ENCODE measurements at regions not wholly inside any gene's neighbourhood (a gene's known extent, or its start where the extent isn't known, plus 50 kb on each side); places are given as distances from the start of the nearest gene placed in this dataset.
"Not testable (repeated sequence)": the region's sequence is repeated elsewhere in the genome, so short reads cannot be mapped to it uniquely, and the experiment has no call there.

DNA sequence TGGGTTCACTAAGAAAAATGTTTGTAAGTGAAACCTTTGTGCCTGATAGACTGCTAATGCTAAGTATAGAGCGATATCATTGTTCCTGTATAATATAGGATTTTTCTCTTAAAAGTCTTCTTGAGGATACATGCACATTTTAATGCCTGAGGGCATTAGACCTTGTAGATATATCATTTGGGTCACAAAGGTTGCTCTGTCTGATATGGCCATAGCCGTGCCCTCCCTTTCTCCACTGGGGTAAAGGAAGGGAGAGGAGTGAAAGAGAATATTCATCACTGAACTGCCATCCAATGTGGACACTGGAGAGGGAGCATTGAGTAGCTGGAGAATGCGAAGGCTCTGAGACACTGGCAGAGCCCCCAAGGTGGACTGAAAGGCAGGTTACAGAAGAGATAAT, 442.2 kb upstream of the SPTLC3 start:
- no peak overlapping the region for H3K4me3 ChIP-seq (ENCODE audit: low read length)
- no peak for DNase-seq (ENCODE audit: low read depth)
- TF ChIP-seq, protein P1, sequence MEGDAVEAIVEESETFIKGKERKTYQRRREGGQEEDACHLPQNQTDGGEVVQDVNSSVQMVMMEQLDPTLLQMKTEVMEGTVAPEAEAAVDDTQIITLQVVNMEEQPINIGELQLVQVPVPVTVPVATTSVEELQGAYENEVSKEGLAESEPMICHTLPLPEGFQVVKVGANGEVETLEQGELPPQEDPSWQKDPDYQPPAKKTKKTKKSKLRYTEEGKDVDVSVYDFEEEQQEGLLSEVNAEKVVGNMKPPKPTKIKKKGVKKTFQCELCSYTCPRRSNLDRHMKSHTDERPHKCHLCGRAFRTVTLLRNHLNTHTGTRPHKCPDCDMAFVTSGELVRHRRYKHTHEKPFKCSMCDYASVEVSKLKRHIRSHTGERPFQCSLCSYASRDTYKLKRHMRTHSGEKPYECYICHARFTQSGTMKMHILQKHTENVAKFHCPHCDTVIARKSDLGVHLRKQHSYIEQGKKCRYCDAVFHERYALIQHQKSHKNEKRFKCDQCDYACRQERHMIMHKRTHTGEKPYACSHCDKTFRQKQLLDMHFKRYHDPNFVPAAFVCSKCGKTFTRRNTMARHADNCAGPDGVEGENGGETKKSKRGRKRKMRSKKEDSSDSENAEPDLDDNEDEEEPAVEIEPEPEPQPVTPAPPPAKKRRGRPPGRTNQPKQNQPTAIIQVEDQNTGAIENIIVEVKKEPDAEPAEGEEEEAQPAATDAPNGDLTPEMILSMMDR (conservative IDR thresholded peaks at IDR 0.05; ENCODE audit: low read depth, low read length): no peak

DNA sequence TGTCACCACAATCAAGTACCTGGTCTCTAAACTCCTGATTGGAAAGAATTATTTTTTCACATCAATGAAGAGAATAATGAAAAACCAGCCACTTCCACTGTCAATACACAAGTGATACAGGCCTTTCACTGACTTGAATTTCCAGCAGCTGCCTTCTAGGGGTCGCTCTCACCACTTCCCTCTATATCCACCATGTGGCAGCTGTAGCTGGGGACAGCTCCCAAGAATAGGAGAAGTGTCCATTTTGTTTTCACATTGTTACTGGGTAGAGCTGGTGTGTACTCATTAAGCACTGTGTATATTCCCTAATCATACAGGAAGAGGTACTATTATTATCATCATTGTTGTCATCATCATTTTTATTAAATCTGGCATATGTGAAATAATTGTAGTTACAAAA, 438.4 kb upstream of the SPTLC3 start:
- no peak for DNase-seq (ENCODE audit: low read depth)
- TF ChIP-seq, protein P1 (conservative IDR thresholded peaks at IDR 0.05; ENCODE audit: low read depth, low read length): peak; percentile 30
- H3K4me3 ChIP-seq (ENCODE audit: low read length): no peak overlapping the region

DNA sequence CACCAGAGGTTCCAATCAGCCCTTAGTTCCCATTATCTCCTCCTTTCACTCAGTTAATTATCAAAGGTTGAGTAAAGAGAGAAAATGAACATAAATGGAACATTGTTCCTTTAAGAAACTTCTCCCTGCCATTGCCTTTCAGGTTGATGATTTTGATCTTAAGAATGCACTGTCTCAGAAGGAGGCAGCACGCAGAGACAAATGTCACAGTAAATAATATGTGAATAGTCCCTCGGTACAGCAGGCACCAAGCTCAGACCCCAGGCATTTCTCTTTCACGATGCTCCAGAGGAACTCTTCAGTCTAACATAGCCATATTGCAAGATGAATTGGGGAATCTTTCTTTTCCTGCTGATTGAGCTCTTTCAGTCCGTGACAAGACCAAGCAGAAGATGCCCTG, 435.3 kb upstream of the SPTLC3 start:
- no peak for DNase-seq (ENCODE audit: low read depth)
- no peak overlapping the region for H3K4me3 ChIP-seq (ENCODE audit: low read length)
- TF ChIP-seq, protein P1 (conservative IDR thresholded peaks at IDR 0.05; ENCODE audit: low read depth, low read length): no peak

DNA sequence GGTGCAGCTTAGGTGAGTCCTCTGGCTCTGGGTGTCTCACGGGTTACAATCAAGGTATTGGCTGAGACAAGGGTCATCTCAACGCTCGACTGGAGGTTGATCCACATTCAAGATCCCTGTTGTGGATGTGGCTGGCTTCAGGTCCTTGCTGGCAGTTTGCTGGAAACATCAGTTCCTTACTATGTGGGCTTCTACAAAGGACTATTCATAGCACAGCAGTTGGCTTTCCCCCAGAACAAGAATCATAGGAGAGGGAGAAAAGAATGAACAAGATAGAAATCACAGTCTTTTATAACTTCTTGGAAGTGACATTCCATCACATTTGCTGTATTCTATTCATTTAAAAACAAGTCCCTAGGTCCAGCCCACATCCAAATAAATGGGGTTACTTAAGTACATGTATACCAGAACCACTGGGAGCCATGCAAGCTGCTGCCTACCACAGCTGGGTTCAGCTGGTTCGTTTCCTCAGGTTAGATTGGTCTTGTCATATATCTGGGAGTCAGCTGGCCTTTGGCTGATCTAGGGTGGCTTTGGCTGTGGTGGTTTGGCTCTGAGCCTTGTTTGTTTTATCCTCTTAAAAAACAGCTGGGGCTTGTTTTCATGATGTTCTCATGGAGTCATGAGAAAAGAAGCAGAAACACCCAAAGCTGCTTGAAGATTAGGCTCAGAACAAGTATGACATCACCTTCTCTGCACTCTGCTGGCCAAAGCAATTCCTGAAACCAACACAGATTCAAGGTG, 433.2 kb upstream of the SPTLC3 start:
- no peak for DNase-seq (ENCODE audit: low read depth)
- TF ChIP-seq, protein P1 (conservative IDR thresholded peaks at IDR 0.05; ENCODE audit: low read depth, low read length): no peak
- H3K4me3 ChIP-seq (ENCODE audit: low read length): no peak overlapping the region

DNA sequence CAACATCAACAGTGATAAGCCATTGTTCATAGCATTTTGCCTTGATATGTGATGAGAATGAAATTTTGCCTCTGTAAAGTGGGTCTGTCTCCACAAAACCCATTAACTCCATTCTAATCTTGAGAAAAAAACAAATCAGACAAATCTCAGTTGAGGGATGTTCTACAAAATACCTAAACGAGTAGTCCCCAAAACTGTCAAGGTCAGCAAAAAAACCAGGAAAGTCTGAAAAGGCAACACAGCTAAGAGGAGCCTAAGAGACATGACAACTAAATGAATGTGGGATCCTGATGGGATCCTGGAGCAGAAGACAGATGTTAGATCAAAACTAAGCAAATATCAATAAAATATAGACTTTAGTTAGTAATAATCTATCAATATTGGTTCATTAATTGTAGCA, 431.6 kb upstream of the SPTLC3 start:
- no peak overlapping the region for H3K4me3 ChIP-seq (ENCODE audit: low read length)
- no peak for DNase-seq (ENCODE audit: low read depth)
- TF ChIP-seq, protein P1 (conservative IDR thresholded peaks at IDR 0.05; ENCODE audit: low read depth, low read length): no peak

DNA sequence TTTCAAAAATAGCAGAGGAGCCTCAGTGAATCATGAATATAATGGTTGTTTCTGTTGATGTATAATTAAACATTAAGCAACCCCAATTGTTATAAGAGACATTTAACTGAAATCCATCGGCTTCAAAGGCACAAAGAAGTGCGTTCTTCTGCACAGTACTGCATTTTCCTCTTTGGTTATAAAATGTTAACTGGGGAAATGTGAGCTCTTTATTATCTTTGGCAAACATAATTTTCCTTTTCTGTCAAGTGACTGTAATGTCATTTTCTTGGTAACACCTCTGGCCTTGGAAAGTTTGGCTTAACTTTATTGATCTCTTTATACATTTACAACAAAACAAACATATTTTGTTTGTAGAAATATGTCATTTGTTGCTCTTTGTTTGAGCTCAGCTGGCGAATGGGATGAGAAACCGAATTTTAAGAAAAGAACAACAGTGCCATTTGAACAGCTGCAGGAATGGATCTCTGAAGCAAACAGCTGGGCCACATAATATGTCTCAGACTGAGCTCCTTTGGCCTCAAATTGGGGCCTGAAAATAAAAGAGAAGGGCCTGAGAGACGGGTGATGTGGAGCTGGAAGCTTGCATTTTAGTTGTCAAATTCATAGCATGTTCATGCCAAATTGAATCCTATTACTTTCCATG, 427.0 kb upstream of the SPTLC3 start:
- no peak for DNase-seq (ENCODE audit: low read depth)
- no peak overlapping the region for H3K4me3 ChIP-seq (ENCODE audit: low read length)
- TF ChIP-seq, protein P1 (conservative IDR thresholded peaks at IDR 0.05; ENCODE audit: low read depth, low read length): no peak

DNA sequence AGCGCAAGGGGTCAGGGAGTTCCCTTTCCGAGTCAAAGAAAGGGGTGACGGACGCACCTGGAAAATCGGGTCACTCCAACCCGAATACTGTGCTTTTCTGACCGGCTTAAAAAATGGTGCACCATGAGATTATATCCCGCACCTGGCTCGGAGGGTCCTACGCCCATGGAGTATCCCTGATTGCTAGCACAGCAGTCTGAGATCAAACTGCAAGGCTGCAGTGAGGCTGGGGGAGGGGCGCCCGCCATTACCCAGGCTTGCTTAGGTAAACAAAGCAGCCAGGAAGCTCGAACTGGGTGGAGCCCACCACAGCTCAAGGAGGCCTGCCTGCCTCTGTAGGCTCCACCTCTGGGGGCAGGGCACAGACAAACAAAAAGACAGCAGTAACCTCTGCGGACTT, 426.1 kb upstream of the SPTLC3 start:
- DNase-seq (ENCODE audit: low read depth); H3K4me3 ChIP-seq (ENCODE audit: low read length): not testable (repeated sequence)
